H9 (cell line): ENCODE measurements at regions not wholly inside any gene's neighbourhood (a gene's known extent, or its start where the extent isn't known, plus 50 kb on each side); places are given as distances from the start of the nearest gene placed in this dataset.

Experiments used
- DNase-seq: peaks from one replicate; pipeline ENCODE4 v3.0.0-alpha.2; 2017
- H2AFZ ChIP-seq: one replicate; pipeline ENCODE4 v1.6.1; 2013; ENCODE audit warnings: mild to moderate bottlenecking, low read length, control low read depth, moderate library complexity
- H2AK5ac ChIP-seq: 2 replicates; pipeline ENCODE4 v1.6.1; 2013; ENCODE audit warnings: low read length, control low read depth, mixed read lengths; ENCODE audit not compliant: insufficient read length
- H2BK120ac ChIP-seq: one replicate; pipeline ENCODE4 v1.6.1; 2013; ENCODE audit warnings: low read depth, mild to moderate bottlenecking, low read length, control low read depth, inconsistent platforms; ENCODE audit not compliant: poor library complexity, severe bottlenecking
- H2BK12ac ChIP-seq: 2 replicates; pipeline ENCODE4 v1.6.1; 2013; ENCODE audit warnings: low read length, control low read depth, mixed read lengths, low read depth; ENCODE audit not compliant: insufficient read length
- H2BK15ac ChIP-seq: 2 replicates; pipeline ENCODE4 v1.6.1; 2013; ENCODE audit warnings: low read depth, low read length, control low read depth
- H2BK20ac ChIP-seq: one replicate; pipeline ENCODE4 v1.6.1; 2013; ENCODE audit warnings: low read depth, mild to moderate bottlenecking, low read length, control low read depth, inconsistent platforms; ENCODE audit not compliant: poor library complexity, severe bottlenecking
- H2BK5ac ChIP-seq: 2 replicates; pipeline ENCODE4 v1.6.1; 2013; ENCODE audit warnings: low read length, control low read depth, mixed read lengths; ENCODE audit not compliant: insufficient read length
- H3K14ac ChIP-seq: 2 replicates; pipeline ENCODE4 v1.6.1; 2013; ENCODE audit warnings: low read length, control low read depth; ENCODE audit not compliant: insufficient read depth
- H3K18ac ChIP-seq: 2 replicates; pipeline ENCODE4 v1.6.1; 2013; ENCODE audit warnings: low read depth, mild to moderate bottlenecking, mixed read lengths, low read length, control low read depth; ENCODE audit not compliant: insufficient read length
- H3K23ac ChIP-seq: 2 replicates; pipeline ENCODE4 v1.6.1; 2013; ENCODE audit warnings: low read length, control low read depth, mixed read lengths, low read depth; ENCODE audit not compliant: insufficient read length
- H3K23me2 ChIP-seq: 2 replicates; pipeline ENCODE4 v1.6.1; 2013; ENCODE audit warnings: low read depth, mild to moderate bottlenecking, mixed read lengths, low read length, control low read depth; ENCODE audit not compliant: insufficient read length, poor library complexity, severe bottlenecking
- H3K27ac ChIP-seq: 2 replicates; pipeline ENCODE4 v1.5.1; 2013; ENCODE audit warnings: low read length, control low read depth, mixed read lengths, low read depth; ENCODE audit not compliant: insufficient read length
- H3K27me3 ChIP-seq: 2 replicates; pipeline ENCODE4 v1.6.1; 2013; ENCODE audit warnings: low read length, control low read depth, inconsistent platforms; ENCODE audit not compliant: insufficient read depth
- H3K4ac ChIP-seq: 2 replicates; pipeline ENCODE4 v1.6.1; 2013; ENCODE audit warnings: low read depth, mild to moderate bottlenecking, control low read depth, inconsistent platforms, low read length, moderate library complexity
- H3K4me1 ChIP-seq: 2 replicates; pipeline ENCODE4 v1.6.1; 2013; ENCODE audit warnings: low read length, control low read depth, inconsistent platforms; ENCODE audit not compliant: insufficient read depth
- H3K4me2 ChIP-seq: 2 replicates; pipeline ENCODE4 v1.6.1; 2013; ENCODE audit warnings: low read length, control low read depth, mixed read lengths; ENCODE audit not compliant: insufficient read length, insufficient read depth
- H3K56ac ChIP-seq: 2 replicates; pipeline ENCODE4 v1.6.1; 2013; ENCODE audit warnings: low read depth, mild to moderate bottlenecking, mixed read lengths, low read length, control low read depth; ENCODE audit not compliant: insufficient read length
- H3K79me1 ChIP-seq: 2 replicates; pipeline ENCODE4 v1.6.1; 2013; ENCODE audit warnings: low read depth, mild to moderate bottlenecking, moderate library complexity, low read length, control low read depth, inconsistent platforms; ENCODE audit not compliant: insufficient read depth, poor library complexity, severe bottlenecking
- H3K79me2 ChIP-seq: 2 replicates; pipeline ENCODE4 v1.6.1; 2013; ENCODE audit warnings: low read length, control low read depth, inconsistent platforms; ENCODE audit not compliant: insufficient read depth
- H3K9ac ChIP-seq: 2 replicates; pipeline ENCODE4 v1.6.1; 2013; ENCODE audit warnings: low read length, control low read depth, mixed read lengths; ENCODE audit not compliant: insufficient read length; ENCODE audit errors: extremely low read depth
- H3K9me3 ChIP-seq: one replicate; pipeline ENCODE4 v1.6.1; 2013; ENCODE audit warnings: low read depth, low read length, inconsistent platforms; ENCODE audit not compliant: control insufficient read depth
- H3T11ph ChIP-seq: one replicate; pipeline ENCODE4 v1.6.1; 2013; ENCODE audit warnings: mild to moderate bottlenecking, low read length, control low read depth, inconsistent platforms
- H4K20me1 ChIP-seq: one replicate; pipeline ENCODE4 v1.6.1; 2013; ENCODE audit not compliant: control insufficient read depth, insufficient read length, insufficient read depth
- H4K5ac ChIP-seq: 2 replicates; pipeline ENCODE4 v1.6.1; 2013; ENCODE audit warnings: low read depth, mild to moderate bottlenecking, mixed read lengths, low read length, control low read depth; ENCODE audit not compliant: insufficient read length
- H4K8ac ChIP-seq: replicated peaks from 2 replicates; pipeline ENCODE4 v1.6.1; 2013; ENCODE audit warnings: low read length, control low read depth, mixed read lengths, low read depth; ENCODE audit not compliant: insufficient read length
- H4K91ac ChIP-seq: 2 replicates; pipeline ENCODE4 v1.6.1; 2013; ENCODE audit warnings: low read depth, mild to moderate bottlenecking, moderate library complexity, mixed read lengths, low read length, control low read depth; ENCODE audit not compliant: insufficient read length
- H3K27ac Mint-ChIP-seq, 3 experiments: 2 replicates in 2 of 3; 3 replicates in 1 of 3; pipeline ENCODE4 v1.8.0; 2020 to 2021; ENCODE audit warnings: mixed read lengths in 3 of 3, mild to moderate bottlenecking in 1 of 3, moderate library complexity in 1 of 3
- H3K27me3 Mint-ChIP-seq: 2 replicates; pipeline ENCODE4 v1.8.0; 2021; ENCODE audit warnings: low read depth, mild to moderate bottlenecking, moderate library complexity, mixed read lengths
- H3K36me3 Mint-ChIP-seq, 3 experiments: 2 replicates in 2 of 3; 3 replicates in 1 of 3; pipeline ENCODE4 v1.8.0; 2020 to 2021; ENCODE audit warnings: low read depth in 3 of 3, mixed read lengths in 3 of 3; ENCODE audit not compliant: insufficient read depth in 1 of 3
- H3K4me1 Mint-ChIP-seq, 2 experiments: 2 replicates each; pipeline ENCODE4 v1.8.0; 2020; ENCODE audit warnings: mixed read lengths in 2 of 2
- H3K4me3 Mint-ChIP-seq, 2 experiments: 2 replicates in 1 of 2; 3 replicates in 1 of 2; pipeline ENCODE4 v1.8.0; 2020 to 2021; ENCODE audit warnings: mild to moderate bottlenecking in 2 of 2, mixed read lengths in 2 of 2, moderate library complexity in 1 of 2
- H3K9me3 Mint-ChIP-seq, 2 experiments: 2 replicates in 1 of 2; 3 replicates in 1 of 2; pipeline ENCODE4 v1.8.0; 2020; ENCODE audit warnings: mild to moderate bottlenecking in 2 of 2, mixed read lengths in 2 of 2, moderate library complexity in 1 of 2
- CTCF ChIP-seq: fragments of 200-600 bp; sonication (generic); conservative IDR thresholded peaks from 3 replicates; pipeline ENCODE4 v1.8.0; 2021; ENCODE audit warnings: antibody characterized with exemption, mild to moderate bottlenecking
- WGBS: extraction: QIAGEN DNeasy Blood & Tissue Kit; methylation state at CpG from one replicate; pipeline ENCODE4 v1.1.7; 2013; ENCODE audit warnings: missing lambda C conversion rate, low lambda C conversion rate, mixed read lengths; ENCODE audit not compliant: insufficient read length; ENCODE audit errors: extremely low coverage; 5-methylcytosine and 5-hydroxymethylcytosine counted together

- Mint-ChIP-seq H3K27ac (no peak overlapping the region; a peak in 1 of 7 replicates), H3K27me3 (no peaks in the 10 kb centered on the region; the same call in 1 of the 2 replicates), H3K4me3 (no peak overlapping the region), H3K36me3 (no peaks in the 10 kb centered on the region), H3K4me1 (peaks cover 6 to 10% of the 10 kb centered on the region in 2 experiments), H3K9me3 (no peaks in the 10 kb centered on the region; a peak in 2 of 5 replicates)
- Histone ChIP-seq H3K9ac (no peak overlapping the region), H3K4ac (no peak overlapping the region), H3T11ph (no peak overlapping the region), H3K79me2 (no peaks in the 10 kb centered on the region), H3K4me1 (no peaks in the 10 kb centered on the region), H2BK15ac (no peak overlapping the region), H3K18ac (no peak overlapping the region), H3K23ac (no peak overlapping the region), H3K9me3 (no peaks in the 10 kb centered on the region), H3K27ac (no peak overlapping the region), H2BK12ac (no peak overlapping the region), H2AK5ac (no peak overlapping the region), H4K5ac (no peak overlapping the region), H2BK120ac (no peak overlapping the region), H3K27me3 (no peaks in the 10 kb centered on the region), H3K79me1 (no peaks in the 10 kb centered on the region), H3K23me2 (no peaks in the 10 kb centered on the region), H3K14ac (no peak overlapping the region), H2BK5ac (no peak overlapping the region), H3K4me2 (no peak overlapping the region), H4K8ac (no peak overlapping the region), H4K20me1 (no peaks in the 10 kb centered on the region), H2AFZ (no peak overlapping the region), H2BK20ac (no peak overlapping the region), H4K91ac (no peak overlapping the region), H3K56ac (no peak overlapping the region)
- DNase-seq: no peak
- WGBS: no CpG with 5 or more reads among the region's 6 CpGs
- TF ChIP-seq CTCF: no peak
Observed at GRCh38 chr10:44756216-44756615, 154.9 kb upstream of the TMEM72 start.
